Choroid plexus epithelial cell (primary cell): ENCODE measurements at regions not wholly inside any gene's neighbourhood (a gene's known extent, or its start where the extent isn't known, plus 50 kb on each side); places are given as distances from the start of the nearest gene placed in this dataset.

Experiments
- DNase-seq: peaks from one replicate; pipeline ENCODE4 v3.0.0-alpha.2; 2010; ENCODE audit warnings: low read depth
- H3K4me3 ChIP-seq: 2 replicates; pipeline ENCODE4 v1.5.1; 2011; ENCODE audit warnings: low read depth, mild to moderate bottlenecking, control low read depth, low read length, moderate library complexity
- CTCF ChIP-seq: conservative IDR thresholded peaks from 2 replicates; pipeline ENCODE4 v1.5.1; 2011; ENCODE audit warnings: low read depth, mild to moderate bottlenecking, control low read depth, inconsistent platforms, low read length, moderate library complexity

DNA sequence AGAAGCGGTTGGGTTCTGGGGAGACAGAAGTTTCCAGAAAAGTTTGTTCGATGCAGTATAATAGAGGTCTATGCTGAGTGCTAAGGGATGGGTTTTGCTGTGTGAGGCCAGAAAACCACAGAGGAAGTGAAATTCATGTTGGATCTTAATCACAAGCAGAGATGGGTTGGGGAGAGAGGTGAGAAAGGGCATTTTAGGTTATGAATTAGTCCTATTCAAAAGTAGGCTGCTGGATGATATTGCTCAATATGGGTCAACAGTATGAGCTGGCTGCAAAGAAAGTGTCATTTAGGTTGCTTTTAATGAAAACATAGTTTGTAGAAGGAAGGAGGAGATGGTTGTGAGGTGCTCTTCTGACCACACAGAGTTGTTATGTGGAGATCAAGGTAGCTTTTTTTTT is 118.8 kb upstream of the LHCGR start:
- H3K4me3 ChIP-seq, result no peak overlapping the region
- TF ChIP-seq CTCF, result no peak
- no peak for DNase-seq

GRCh38 chr2:48873666-48874065 is 118.1 kb upstream of the LHCGR start:
- no peak for DNase-seq
- TF ChIP-seq CTCF, result no peak
- H3K4me3 ChIP-seq, result no peak overlapping the region

DNA sequence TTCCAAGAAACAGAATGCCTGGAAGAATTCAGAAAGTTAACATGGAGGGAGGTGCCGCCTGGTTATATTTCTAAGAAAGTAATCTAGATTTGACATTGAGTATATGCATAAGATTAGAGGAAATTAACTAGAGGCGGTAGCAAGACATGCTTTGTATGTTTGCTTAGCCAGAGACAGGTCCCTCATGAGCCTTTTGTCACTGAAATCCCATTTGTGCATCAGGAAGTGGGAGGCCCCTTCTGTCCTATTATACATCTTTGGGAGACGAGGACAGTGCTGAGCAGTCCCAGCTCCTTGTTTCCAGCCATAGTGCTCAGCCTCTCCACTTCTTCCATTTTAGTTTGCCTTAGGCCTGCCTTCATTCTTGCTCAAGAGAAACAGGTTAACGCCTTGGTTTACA is 115.4 kb upstream of the LHCGR start:
- TF ChIP-seq CTCF, result no peak
- no peak overlapping the region for H3K4me3 ChIP-seq
- no peak for DNase-seq

DNA sequence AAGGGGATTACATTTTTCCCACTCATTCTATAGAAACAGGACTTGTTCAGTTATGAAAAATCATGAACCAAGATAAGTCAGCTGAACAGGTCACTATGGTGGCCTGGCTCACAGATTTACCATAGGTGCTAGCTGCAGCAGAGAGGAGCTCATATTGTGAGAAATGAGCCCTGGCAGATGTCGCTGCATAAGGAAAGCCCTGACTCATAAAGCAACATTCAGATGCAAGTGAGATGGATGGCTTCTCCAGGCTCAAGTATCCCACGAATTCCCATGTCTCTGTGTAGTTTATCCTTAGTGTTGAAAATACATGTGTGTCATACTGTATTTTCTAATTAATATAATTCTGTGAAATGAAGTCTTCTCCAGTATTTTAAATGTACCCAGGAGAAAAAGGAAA is 115.0 kb upstream of the LHCGR start:
- DNase-seq, result no peak
- no peak for TF ChIP-seq CTCF

DNA sequence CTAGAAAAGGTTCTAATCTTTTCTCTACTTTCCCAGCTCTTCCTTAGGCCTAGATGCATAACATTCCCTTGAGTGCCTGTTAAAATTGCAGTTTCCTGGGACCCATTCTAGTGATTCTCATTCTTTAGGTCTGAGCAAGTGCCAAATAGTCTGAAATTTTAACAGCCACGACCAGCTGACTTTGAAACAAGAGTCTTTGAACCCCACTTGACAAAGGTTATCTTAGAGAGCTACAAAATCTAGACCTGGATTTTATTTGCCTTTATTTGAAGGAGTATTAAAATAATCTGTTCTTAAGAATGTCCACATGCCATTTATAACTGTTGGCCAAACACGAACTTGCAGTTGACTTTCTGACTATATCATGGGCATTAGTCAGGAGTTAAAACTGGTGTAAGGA is 110.2 kb upstream of the LHCGR start:
- H3K4me3 ChIP-seq, result no peak overlapping the region
- no peak for TF ChIP-seq CTCF
- no peak for DNase-seq

More for the DNA sequence above, 115.0 kb upstream of the LHCGR start:
- no peak overlapping the region for H3K4me3 ChIP-seq

- H3K4me3 ChIP-seq, result no peak overlapping the region
- no peak for TF ChIP-seq CTCF
- no peak for DNase-seq
These were observed 104.9 kb upstream of the LHCGR start for GRCh38 chr2:48860380-48860779.

- no peak overlapping the region for H3K4me3 ChIP-seq
- no peak for TF ChIP-seq CTCF
- DNase-seq, result no peak
These were observed 101.1 kb upstream of the LHCGR start for GRCh38 chr2:48856657-48857056.
